GM10266 (cell line): ENCODE measurements at regions not wholly inside any gene's neighbourhood (a gene's known extent, or its start where the extent isn't known, plus 50 kb on each side); places are given as distances from the start of the nearest gene placed in this dataset.

Source experiments
- DNase-seq: peaks from one replicate; pipeline ENCODE4 v3.0.0; 2012; ENCODE audit errors: extremely low spot score
- TF ChIP-seq, protein P1 (sequence below): IDR thresholded peaks from 2 replicates; pipeline ENCODE4 v1.5.1; 2012; ENCODE audit warnings: mild to moderate bottlenecking, low read depth; ENCODE audit not compliant: control insufficient read depth, insufficient read depth; ENCODE audit errors: missing control alignments

DNA sequence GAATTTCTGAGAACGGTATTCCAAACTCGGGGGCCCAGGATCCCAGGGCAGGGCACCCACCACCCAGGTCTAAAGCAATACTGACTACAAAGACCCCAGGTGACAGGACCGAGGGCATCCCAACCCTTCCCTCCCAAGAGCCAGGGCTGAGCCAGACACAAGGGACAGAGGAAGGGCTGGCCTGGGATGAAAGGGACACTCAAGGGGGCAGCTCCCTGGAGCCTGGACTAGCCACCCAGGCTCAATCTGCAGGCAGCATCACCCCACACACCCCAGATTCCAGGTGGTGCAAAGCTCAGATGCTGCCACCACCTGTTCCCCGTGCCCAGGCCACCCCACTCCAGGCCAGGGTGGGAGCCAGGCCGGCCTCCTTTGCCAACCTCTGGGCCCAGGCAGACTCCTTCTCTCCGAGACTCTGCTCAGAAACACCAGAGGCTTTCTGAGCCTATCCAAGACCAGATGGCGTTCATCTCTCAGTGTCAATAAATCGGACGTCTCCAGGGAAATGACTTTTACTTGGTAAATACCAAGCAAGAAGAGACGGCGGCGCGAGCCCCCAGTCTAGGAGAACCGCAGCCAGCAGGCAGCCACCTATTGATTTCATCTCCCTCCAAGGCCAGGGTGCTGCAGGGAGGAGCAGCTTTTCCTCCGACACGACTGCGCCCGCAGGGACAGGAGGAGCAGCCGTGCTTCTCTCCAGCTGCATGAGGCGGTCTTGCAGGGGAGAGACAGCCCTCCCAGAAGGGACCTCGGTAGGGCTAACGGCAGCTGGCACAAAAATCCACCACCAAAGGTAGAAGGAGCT is 94.1 kb upstream of the ADAMTS2 start:
- no peak for DNase-seq
- TF ChIP-seq, protein P1, sequence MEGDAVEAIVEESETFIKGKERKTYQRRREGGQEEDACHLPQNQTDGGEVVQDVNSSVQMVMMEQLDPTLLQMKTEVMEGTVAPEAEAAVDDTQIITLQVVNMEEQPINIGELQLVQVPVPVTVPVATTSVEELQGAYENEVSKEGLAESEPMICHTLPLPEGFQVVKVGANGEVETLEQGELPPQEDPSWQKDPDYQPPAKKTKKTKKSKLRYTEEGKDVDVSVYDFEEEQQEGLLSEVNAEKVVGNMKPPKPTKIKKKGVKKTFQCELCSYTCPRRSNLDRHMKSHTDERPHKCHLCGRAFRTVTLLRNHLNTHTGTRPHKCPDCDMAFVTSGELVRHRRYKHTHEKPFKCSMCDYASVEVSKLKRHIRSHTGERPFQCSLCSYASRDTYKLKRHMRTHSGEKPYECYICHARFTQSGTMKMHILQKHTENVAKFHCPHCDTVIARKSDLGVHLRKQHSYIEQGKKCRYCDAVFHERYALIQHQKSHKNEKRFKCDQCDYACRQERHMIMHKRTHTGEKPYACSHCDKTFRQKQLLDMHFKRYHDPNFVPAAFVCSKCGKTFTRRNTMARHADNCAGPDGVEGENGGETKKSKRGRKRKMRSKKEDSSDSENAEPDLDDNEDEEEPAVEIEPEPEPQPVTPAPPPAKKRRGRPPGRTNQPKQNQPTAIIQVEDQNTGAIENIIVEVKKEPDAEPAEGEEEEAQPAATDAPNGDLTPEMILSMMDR, result no peak

DNA sequence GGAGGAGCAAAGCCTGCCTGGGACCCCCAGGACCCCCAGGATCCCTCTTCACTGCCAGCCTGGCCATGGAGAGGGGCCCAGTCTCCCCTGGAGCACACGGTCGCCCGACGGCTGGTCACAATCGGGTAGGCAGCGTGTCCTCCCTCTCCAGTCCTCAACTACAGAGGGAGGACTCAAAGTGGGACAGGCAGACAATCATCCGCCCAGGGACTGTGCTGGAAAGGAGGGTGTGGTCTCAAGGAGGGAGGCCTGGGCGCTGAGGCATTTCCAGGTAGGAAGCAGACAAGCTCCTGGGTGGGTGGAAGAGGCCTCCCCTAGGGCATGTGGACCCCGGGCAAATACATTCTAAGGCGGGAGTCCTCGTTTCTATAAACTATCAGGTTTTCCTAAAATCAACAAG is 93.2 kb upstream of the ADAMTS2 start:
- TF ChIP-seq, protein P1, result no peak

DNA sequence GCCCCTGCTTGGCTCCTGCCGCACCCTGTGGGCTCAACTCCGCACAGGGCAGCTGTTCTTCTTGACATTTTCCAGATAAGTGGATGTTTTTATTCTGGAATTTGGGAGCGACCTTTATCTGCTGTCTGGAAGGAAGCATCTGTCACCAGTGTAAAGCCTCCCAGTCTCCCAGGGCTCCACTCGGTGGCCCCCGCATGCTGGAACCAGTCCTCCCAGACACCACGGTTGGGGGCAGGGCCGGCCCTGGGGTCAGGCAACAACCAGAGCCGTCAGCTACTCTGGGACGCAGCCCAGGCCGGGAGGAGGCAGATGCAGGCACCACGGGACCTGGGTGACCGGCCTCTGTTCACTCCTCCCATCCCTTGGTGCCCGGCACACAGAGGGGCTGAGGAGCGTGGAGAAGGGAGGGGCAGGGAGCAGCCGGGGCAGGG is 92.8 kb upstream of the ADAMTS2 start:
- TF ChIP-seq, protein P1, result no peak
- no peak for DNase-seq

More for the DNA sequence above, 93.2 kb upstream of the ADAMTS2 start:
- no peak for DNase-seq

DNA sequence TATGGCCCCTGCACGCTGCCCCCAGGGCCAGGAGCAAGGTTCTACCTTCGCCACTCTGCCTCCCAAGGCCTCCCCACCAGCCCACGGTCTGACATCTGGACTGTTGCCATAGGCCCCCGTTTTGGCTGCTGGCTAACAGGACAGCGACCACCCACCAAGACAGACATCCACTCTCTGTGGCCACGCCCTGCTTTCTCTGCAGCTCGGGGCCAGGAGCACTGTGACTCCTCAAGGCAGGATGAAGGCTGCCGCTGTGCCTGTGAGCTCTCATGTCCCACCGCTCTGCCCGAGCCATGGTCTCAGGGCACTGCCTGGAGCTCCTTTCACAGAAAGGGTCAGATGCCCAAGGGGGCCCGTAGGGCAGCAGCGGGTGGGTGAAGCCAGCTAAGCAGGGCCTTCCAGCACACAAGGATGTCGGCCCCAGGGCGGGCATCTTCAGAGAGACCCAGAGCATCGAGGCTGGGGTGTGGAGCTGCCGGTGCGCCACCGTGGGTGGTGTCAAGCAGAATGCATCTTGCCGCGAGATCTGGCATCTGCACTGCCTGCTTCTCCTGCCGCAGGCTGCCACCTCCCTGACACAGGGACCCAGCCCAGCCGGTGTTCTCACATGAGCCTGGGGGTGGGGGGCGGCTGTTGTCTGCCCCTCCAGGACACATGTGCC is 92.2 kb upstream of the ADAMTS2 start:
- TF ChIP-seq, protein P1, result no peak
- no peak for DNase-seq

DNA sequence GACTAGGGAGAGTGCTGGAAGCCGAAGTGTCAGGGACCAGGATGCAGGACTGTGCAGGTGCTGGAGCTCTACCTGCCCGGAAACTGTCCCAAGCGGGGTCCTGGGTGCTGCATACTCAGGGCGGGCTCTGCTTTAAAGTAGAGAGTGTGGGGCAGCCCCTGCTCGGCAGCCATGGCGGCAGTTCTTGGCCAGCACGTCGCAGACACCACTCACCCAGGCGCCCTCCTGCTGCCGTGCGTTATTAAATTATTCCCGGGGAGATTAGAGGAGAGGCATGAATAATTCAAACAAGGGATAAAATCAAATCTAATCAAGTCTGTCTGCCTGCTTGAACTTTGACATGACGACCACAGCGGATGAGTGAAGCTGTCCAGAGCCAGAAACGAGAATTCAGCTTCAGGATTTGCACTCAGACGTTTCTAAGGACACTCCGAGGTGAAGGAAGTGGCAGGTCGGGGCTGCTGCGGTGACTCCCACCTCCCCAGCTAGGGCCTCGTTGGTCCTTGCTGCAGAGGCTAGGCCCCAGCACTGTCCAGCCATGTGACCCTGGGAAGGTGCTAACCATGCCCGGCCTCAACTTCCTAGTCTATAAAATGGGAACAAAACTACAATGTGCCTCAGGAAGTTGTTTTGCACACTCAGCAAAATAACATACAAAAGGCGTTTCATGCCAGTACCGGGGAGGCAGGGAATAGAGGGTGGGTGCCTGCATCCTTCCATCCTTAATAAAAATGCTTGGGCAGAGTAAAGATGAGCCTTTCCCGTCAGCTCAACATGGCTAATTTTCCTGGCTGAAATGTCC is 91.3 kb upstream of the ADAMTS2 start:
- TF ChIP-seq, protein P1, result no peak
- DNase-seq, result no peak

DNA sequence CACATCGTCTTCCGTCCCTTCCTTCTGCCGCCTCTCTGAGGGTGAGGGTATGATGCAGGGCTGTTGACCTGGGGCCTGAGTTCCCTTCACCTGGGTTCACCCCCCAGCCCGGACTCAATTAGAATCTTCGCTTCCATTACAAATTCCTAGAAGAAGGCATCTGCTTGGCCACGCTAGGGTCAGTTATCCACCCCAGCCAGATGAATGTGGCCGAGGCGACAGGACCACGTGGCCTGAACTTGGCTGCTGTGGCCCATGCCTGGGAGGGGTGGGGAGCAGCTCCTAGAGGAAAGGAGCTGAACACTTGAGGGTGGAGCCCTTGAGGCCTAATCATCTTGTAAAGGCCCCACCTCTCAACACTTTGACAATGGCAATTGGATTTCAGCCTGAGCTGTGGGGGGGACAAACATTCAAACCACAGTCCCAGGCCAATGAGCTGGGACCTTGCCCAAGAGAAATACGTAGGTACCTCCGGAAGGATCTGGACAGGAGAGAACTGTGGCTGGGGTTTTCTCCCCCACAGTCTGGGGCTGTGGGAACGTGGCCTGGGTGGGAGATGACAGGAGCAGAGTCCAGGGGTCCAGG is 90.6 kb upstream of the ADAMTS2 start:
- TF ChIP-seq, protein P1, result no peak
- no peak for DNase-seq
